ENCODE measurements at regions not wholly inside any gene's neighbourhood (a gene's known extent, or its start where the extent isn't known, plus 50 kb on each side); places are given as distances from the start of the nearest gene placed in this dataset.

DNA sequence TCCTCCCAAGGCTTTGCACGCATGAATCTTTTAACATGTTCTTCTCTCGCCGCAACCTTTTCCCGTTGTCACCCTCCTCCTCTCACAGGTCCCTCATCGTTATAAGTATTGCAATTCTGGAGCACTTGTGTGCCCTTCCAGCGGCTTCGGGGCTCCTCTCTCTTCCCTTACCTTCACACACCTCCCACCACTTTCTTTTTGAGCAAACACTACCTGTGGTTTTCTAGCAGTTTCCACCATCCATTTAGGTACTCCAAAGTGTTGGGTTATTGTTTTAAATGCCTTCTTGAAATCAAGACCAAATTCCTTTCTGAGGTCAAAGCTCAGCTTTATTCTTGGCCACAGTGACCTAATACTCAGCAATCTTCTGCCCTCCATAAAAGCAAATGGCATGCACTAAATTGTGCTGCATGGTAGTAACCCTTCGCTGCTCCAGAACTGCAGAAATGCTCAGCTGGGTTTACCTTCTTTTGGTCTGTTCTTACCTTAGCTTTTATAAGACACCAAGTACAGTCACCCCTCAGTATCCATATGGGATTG lies 472.4 kb downstream of the SETD4 start:
- no peak for DNase-seq

DNA sequence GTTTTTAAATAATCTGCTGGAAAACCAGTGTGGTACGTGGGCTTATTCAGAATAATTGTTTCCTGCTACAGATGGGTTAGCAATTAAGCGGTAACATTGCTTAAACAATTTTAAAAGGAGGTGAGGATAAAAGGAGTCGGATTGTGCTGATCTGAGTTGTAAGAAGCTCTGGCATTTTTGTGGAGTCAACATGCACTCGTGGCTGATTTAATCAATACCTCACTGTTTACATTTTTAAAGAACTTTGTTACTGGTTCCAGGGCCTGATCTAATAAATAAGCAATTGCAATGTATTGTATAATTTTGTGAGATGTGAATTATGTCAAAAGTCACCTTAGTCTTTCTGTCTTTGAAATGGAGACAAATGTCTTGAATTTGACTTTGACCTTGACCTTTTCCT lies 474.0 kb downstream of the SETD4 start:
- DNase-seq = no peak

DNA sequence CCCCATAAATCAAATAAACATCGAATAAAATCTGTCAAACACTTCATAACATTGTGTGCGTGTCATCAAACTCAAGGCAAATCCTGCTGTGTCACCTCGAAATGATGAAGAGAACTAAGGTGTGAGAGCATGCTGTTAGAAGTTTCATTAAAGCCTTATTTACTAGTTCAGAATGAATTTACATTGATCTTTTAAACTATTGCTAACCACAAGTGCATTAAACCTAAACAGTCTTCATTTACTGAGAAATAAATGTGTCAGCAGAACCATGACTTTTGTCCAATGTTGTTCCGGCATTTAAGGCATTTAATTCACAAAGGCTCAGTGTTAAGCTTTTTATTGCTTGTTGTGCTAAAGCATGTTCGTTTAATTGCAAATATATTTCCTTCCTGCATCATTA lies 474.4 kb downstream of the SETD4 start:
- DNase-seq = no peak

DNA sequence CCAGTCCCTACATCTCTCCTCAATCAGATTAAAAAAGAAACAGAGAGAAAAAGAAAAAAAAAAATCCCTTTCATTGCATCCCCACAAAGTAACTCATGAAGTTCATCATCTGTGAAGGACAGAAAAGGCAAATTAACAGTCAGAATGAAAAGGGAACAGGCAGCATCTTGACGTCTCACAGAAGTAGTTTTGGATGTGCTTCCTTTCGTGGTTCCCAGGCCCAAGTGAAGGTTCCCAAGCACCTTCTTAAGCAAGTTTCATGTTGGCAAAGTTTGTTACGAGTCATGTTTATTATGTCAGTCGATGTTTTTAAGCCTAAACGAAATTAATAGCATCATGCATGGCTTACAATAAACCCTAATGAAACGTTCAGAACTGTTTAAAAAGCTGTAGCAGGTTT lies 475.2 kb downstream of the SETD4 start:
- no peak for DNase-seq

DNA sequence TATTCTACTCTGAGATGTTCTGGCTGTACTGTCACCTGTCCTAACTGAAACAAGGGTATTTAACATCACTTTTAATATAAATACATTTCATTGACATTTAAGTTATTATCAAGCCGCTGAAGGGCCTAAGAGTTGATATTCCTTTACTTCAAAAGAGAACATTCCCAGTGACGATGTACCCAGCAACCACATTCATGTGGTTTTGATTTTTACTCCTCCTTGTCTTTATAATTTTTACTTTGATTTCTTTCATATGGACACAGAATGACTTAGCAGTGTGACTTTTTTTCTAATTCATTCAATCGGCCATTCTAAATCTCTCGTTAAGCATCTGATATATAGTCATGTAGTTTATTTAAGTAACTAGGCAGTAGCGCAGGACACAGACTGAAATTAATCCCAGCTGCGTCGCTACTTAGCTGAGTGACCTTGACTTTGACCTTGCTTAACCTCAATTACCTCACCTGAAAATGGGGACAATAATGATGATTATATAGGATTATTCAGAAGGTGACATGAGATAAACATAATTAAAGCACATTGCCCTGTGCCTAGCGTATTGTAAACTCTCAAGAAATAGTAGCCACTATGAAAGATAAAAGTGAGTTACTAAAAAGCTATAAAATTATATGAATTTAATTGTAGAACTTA lies 476.6 kb downstream of the SETD4 start:
- no peak for DNase-seq

DNA sequence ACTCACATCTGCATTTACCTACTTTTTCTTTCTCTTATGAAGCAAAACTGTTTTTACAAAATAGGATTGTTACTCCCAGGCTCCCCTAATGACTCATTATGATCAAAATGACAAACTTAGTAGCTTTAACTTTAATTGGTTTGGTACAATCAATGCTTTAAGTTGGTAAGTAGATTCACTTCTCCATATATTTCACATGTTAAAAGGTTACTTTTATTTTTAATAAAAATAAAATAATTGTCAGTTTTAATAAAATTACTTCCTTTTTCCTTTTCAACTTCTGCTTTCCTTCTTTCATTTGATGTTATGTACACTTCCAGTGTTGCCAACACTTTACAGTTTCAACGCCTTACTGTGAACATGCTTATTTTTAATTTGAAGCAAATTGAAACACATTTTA lies 477.6 kb downstream of the SETD4 start:
- no peak for DNase-seq

DNA sequence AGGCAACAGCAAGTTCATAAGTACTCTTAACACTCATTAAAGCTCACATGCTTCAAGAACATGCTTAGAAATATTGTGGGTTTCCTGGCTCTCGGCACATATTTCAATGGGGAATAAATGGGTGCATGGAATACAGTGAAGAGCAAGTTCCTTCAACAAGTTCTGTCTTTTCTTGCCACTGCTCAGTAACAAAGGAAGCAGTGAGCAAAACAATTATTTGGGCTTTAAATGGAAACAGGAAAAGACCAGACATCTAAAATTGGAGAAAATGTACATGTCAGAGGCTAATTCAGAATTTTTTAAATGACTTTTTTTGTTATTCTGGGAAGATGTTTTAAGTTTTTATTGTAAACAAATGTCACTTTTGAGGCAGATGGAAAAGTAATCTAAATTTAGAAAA lies 478.7 kb downstream of the SETD4 start:
- DNase-seq = no peak

DNA sequence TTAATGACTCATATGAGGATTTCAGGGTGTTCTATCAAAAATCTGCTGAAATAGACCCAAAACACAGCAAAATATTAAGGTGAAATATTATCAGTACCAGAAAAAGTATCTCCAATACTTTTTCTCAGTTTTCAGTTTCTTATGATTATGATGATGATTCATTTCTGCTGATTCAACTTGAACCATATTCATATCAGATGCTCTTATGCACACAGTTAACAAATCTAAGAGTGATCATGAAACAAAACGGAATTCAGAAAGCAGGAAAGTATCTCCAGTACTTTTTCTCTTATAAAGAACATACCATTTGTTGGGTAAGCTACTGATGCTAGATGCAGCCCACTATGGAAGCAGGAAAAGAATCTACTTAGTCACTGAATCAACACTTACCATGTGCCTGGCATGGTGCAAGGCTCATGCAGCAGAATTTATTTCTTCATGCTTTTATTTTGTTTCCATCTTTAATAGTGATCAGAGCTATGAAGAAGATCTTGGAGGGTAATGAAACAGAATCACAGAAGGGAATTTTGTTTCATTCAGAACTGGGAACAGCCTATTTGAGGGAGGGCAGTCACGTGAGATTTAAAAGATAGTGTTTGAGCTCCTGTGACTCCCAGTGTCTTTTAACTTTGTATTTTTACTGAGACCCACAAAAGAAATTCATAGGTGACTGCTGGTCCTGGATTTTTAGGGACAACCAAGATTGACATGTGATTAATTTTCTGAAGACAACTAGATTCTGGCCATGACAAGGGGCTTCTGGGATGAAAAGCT lies 480.6 kb downstream of the SETD4 start:
- no peak for DNase-seq

DNA sequence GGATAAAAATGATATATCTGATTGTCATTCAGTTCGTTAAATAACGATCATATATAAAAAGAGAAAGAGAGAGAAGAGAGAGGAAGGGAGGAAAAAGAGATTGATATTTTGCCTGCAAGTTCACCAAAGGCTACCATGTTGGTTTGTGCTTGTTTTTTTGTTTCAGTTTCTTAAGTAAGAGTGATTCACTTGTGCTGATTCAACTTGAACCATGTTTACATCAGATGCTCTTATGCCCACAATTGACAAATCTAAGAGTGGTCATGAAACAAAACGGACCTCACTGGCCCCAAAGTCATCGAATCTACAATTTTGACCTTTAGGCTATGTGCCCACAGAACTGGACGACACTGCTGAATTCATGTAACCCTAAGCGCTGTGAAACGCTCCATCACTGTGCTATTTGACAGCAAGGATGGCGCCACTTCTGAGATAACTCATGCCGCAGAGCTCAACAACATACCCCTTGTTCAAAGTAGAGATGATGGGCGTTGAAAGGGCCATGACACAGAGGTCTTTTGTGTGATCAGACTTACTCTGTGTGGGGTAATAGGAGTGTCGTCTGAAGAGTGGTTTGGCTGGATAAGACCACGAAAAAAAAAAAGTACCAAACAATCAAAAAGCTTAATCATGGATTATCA lies 481.4 kb downstream of the SETD4 start:
- DNase-seq = no peak

DNA sequence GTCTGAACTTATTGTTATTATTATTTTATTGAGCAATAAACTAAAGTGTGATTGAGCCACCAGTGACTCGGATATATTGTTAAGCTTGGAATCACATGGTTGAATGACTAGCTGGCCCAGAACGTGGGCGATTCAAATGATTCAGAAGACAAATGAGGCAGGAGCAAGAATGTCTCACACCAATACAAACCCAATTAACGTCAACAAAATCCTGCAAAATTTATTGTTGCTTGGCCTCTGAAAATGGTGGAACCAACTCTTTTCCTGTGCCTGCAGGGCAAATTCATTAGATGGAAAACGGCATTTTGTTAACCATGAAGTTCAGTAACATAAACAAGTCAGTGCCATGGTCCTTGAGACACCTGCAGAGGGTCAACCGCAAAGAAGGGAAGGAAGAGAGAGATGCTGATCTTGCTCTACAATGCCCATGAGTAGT lies 482.0 kb downstream of the SETD4 start:
- no peak for DNase-seq

DNA sequence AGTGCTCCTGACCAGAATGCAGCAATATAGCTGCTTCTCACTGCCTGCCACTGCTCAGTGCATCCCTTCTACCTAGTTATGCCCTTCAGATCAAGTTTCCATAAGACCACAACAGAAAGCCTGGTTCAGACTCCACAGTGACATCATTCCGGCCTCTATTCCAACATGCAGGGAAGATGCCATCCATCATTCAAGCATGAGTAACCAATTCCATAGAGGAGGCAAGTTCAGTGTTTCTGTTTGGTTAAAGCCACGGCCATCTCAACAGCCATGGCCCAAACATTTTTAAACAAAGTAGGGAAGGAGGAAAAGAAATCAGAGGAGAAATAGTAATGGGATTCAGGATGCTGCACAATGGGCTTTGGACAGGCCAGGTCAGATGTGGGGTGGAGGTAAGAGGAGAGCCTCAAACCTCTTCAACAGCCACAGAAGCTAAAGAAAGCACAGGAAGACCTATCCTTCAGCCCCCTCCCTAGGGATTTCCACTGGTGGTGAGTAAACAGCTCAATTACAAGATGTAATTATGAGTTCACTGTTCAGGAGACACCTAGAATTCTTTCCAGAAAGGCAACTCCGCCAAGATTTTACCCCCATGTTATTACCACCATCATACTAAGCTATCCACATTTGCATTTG lies 484.9 kb downstream of the SETD4 start:
- no peak for DNase-seq

DNA sequence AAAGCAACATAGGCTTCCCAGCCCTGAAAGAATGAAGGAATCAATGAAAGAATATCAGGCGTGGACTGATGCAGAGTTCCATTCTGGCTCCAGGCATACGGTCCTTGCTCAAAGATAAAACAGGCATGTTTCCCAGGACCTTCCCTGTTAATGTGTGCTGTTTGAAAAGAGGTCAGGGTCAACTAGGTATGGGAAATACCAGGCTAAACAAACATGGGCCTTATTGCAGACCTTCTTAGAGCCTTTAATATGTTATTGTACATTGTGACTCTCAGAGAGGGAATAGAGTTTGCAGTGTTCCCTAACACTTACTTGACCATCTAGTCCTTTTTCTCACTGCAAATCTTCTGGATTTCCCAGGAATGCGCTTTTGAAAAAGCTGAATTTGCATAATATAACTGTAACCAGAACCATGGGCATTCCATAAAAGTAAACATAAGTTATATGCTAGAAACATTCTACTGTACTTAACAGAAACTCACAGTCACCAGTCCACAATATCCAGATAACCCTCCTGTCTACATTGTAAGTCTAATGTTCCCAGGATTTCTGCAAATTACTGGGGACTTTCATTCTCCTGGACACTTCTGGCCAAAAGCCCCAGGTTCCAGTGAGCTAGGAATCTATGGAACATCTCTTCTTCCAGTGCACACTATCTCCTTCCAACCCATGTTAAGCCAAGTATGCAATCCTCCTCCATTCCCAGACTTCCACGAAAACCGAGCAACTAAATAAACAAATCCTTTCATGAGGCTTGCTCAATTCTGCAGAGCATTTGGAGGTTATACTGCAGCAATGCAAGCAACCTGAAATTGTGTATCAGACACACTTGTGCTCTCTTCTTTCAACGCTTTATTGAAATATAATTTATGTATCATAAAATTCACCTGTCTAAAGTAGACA lies 486.6 kb downstream of the SETD4 start:
- DNase-seq = no peak

DNA sequence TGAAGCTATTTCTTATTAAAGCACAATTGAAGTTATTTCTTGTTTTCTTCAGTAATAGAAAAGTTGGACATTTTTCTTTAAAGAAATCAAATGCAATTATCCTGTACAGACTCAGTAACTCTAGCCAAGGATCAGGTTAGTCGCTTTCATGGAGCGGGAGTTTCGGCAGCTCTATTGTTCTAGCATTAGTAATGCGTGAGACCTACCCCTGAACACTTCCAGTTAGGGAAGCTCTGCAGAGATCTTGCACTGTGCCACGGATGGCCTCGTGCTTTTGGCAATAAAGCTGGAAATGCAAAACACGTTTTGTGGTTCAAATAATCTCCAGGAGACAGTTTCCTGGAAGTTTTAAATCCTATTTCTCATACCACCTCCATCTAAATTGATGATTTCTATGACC lies 488.4 kb downstream of the SETD4 start:
- no peak for DNase-seq

DNA sequence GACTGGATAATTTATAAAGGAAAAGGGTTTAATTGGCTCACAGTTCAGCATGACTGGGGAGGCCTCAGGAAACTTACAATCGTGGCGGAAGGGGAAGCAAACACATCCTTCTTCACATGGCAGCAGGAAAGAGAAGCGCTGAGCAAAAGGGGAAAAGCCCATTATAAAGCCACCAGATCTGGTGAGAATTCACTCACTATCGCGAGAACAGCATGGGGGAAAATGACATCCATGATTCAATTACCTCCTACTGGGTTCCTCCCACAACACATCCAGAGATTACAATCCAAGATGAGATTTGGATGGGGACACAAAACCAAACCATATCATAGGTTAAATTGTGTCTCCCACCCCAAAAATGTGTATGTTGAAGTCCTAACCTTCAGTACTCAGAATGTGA lies 491.7 kb downstream of the SETD4 start:
- DNase-seq = no peak

DNA sequence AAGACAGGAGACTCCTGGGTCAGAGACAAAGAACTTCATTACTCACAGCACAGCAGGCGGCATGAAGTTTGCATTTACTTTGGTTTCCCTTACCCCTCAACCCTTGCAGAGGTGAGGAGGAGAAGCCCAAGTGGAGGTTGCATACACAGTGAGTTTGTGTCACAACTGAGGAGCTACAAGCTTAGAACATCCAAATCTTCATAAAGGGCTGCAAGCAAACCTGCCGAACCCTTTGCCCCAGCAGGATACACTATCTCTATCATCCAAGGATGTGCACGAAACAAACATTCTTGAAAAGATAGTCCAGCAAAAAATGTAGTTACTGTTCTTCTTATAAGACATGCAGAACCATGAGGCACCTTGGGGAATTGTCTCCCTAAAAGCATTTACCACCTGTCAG lies 493.5 kb downstream of the SETD4 start:
- no peak for DNase-seq

DNA sequence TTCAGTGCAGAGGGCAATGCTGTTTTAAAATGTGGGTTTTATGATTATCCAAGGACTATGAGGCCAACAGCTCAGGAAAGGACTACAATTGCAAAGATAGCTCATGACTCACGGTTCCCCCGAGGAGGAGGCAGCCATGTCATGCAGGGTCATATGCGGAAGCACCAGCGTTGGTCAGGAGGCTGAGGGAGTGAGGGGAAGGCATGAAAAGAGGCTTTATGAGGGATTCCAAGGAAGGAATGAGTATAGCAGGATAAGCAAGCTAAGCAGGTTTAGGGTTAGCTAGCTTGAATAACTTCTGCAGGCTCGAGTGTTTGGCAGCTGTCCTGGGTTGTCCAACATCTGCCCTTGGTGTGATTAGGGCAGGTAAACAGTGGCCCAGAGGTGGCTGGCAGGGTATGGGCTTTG lies 495.1 kb downstream of the SETD4 start:
- no peak for DNase-seq

DNA sequence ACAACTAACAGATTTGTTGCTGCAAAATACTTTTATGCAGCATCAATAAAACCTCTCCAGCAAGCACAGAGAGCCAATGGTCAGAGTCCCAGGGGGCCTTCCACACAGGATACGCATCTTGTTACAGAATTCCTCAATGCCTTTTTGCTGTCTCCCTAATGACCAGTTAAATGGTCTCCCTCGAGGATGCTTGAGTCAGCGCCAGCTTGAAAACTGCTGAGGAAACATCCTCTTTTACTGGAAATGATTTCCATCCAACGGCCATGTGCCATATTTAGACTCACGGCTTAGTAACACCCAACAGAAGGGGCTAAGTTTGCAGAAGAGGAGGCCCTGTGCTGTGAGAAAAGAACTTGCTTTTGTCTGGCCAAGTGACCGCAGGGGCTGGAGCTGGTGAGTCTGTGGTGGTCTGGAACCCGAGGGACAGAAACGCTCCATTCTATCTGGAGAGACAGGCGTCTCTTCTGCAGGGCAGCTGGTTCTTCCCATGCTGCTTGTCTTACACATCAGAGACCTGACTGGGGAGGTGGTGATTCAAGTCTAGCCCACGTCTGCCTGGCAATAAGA lies 496.4 kb downstream of the SETD4 start:
- DNase-seq = peak; percentile 47

DNA sequence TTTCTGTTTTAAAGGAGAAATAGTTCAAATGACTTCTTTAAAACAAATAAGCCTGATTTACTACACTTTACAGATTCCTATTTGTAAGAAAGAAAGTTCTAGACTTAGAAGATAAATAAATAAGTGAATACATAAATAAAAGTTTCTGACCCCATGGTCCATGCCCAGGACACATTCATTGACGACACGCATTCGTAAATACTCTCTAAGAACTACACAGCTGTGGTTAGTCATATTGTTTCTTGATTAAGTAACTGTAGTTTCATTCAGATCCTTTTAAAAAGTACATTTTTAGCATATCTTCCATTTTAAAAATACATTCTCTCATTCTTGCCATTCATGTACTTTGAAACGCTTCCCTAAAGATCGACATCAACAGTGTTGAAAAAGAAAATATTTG lies 497.4 kb downstream of the SETD4 start:
- DNase-seq = no peak

DNA sequence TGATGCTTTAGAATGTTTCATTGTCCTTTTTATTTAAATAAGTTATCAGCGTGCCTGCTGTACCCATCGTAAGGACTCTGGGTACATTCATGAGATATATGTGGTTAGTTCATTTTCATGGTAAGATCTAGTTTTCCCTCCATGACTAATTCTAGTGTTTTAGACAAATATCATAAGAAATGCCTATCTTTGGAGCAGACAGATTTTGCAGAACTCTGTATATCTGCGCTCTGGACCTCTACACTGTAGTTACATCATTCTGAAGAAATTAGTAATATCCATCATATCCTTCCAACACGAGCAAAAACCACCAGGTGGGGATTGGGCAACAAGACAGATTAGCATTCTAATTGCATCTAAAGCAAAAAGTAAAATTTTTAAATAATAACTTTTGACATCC lies 499.2 kb downstream of the SETD4 start:
- no peak for DNase-seq

DNA sequence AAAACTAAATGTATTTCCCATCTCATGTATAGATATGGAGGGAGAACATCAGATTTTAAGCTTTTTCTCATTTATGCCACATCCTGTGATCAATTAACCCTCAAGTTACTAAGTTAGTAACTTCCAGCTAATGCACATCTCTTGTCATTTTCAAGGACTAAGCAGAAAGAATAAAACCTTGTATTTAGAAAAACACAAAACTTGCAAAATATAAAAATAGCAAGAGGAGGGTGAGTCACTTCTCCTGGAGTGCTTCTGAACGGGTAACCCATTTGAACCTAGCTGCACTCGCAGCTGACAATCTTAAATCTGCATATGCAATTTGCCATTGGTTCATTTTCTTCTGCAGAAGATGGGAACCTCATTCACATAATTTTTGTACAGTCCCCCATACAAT lies 500.5 kb downstream of the SETD4 start:
- no peak for DNase-seq

DNA sequence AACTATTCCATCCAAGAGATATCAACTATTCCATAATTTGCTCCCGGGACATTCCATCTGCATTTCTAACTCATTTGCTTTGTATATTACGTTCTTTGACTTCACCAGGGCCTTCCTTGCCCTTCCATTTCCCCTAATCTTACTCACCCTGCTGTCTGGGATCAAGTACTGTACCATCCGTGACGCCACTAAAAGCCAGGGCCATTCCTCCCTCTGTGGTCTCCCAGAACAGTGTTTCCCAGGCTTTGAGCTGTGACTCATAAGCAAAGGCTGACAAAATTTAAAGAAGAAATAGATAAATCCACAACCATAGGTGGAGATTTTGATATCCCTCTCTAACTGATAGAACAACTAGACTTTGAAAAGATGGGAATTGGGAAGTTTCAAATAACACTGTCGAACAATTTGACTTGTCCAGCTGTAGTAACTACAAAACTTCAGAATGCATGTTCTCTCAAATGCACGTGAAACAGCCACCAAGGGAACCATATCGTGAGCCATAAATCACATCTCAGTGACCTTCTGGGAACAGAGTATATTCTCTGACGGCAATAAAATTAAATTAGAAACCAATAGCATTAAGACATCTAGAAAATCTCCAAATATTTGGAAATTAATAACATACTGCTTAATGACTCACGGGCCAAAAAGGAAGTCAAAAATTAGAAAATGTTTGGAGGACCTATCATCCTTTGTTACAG lies 501.0 kb downstream of the SETD4 start:
- DNase-seq = no peak

Measured in NCI-H1436 (cell line).